ENCODE measurements at regions not wholly inside any gene's neighbourhood (a gene's known extent, or its start where the extent isn't known, plus 50 kb on each side); places are given as distances from the start of the nearest gene placed in this dataset.

DNA sequence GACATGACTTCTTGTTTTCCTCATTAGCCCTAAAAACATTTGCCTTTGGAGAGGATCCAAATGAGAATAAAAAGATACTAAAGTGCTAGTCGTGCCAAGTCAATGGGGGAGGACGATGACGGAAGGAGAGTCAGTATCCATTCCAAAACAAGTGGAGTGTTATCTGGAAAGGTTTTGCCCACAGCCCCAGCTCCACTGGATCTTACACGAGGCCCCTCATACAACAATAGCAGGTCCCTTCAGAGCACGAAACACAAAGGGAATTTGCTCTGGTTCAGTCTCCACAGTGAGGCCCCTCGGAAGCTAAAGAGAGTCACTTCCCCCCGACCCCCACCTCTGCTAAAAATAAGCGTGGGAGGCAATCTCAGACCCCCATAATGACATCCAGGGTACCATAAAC is 496.9 kb upstream of the ZFHX3 start:
- H3K27me3 Mint-ChIP-seq (ENCODE audit: low read depth) = peaks cover 55% of the 10 kb centered on the region
- no peak overlapping the region for H3K4me3 Mint-ChIP-seq
- H3K36me3 Mint-ChIP-seq (ENCODE audit: low read depth) = no peaks in the 10 kb centered on the region
- TF ChIP-seq, protein P1, sequence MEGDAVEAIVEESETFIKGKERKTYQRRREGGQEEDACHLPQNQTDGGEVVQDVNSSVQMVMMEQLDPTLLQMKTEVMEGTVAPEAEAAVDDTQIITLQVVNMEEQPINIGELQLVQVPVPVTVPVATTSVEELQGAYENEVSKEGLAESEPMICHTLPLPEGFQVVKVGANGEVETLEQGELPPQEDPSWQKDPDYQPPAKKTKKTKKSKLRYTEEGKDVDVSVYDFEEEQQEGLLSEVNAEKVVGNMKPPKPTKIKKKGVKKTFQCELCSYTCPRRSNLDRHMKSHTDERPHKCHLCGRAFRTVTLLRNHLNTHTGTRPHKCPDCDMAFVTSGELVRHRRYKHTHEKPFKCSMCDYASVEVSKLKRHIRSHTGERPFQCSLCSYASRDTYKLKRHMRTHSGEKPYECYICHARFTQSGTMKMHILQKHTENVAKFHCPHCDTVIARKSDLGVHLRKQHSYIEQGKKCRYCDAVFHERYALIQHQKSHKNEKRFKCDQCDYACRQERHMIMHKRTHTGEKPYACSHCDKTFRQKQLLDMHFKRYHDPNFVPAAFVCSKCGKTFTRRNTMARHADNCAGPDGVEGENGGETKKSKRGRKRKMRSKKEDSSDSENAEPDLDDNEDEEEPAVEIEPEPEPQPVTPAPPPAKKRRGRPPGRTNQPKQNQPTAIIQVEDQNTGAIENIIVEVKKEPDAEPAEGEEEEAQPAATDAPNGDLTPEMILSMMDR (IDR thresholded peaks at IDR 0.05; ENCODE audit: unreplicated experiment in 3 of 3) = no peak
- no peaks in the 10 kb centered on the region for H3K9me3 Mint-ChIP-seq
- peaks cover 58% of the 10 kb centered on the region for H3K4me1 Mint-ChIP-seq
- H3K27ac Mint-ChIP-seq = peak overlapping the region in 1 of 3 experiments; percentile 1

GRCh38 chr16:73543970-73544599 is 496.2 kb upstream of the ZFHX3 start:
- no peaks in the 10 kb centered on the region for H3K9me3 Mint-ChIP-seq

DNA sequence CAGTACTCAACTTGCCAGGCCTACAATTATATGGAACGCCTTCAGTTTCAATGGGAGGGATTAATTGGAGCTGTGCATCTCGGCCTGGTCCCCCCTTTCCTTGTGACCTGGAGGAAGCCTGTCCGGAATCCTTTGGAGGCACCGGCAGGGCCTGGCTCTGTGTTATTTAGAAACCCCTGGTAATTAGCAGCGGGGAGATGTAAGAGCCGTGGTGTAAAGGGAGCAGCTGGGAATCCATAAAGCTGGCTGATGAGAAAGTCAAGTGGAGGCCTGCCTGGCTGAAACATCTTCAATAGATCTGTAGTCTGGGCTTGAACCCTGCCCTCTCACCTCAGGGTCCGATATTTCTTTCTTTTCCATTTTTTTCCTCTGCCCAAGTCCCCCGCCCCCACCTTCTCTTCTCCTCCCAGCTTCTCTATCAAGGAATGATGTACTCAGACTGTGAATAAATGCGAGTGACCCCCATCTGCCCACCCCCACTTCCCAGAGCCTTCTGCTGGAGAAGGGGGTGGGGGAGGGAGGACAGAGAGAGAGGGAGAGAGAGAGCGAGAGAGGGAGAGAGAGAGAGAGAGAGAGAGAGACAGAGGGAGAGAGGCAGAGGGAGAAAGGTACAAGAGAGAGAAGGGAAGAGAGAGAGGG is 495.5 kb upstream of the ZFHX3 start:
- Mint-ChIP-seq H3K4me1 (peaks cover 54% of the 10 kb centered on the region), H3K27ac (no peak overlapping the region), H3K9me3 (no peaks in the 10 kb centered on the region), H3K4me3 (no peak overlapping the region), H3K27me3 (ENCODE audit: low read depth) (peaks cover 49% of the 10 kb centered on the region), H3K36me3 (ENCODE audit: low read depth) (no peaks in the 10 kb centered on the region)
- TF ChIP-seq, protein P1 (IDR thresholded peaks at IDR 0.05; ENCODE audit: unreplicated experiment in 3 of 3) = no peak

More at GRCh38 chr16:73543970-73544599, 496.2 kb upstream of the ZFHX3 start:
- H3K4me3 Mint-ChIP-seq = peak overlapping the region in 2 of 3 experiments; percentile 3 to 34
- peaks cover 49% of the 10 kb centered on the region for H3K27me3 Mint-ChIP-seq (ENCODE audit: low read depth)
- TF ChIP-seq, protein P1 (IDR thresholded peaks at IDR 0.05; ENCODE audit: unreplicated experiment in 3 of 3) = no peak
- H3K4me1 Mint-ChIP-seq = peaks cover 54% of the 10 kb centered on the region
- peak overlapping the region in 1 of 3 experiments; percentile 6 for H3K27ac Mint-ChIP-seq
- no peaks in the 10 kb centered on the region for H3K36me3 Mint-ChIP-seq (ENCODE audit: low read depth)

GRCh38 chr16:73542885-73543284 is 495.0 kb upstream of the ZFHX3 start:
- H3K4me1 Mint-ChIP-seq = peaks cover 51% of the 10 kb centered on the region
- TF ChIP-seq, protein P1 (IDR thresholded peaks at IDR 0.05; ENCODE audit: unreplicated experiment in 3 of 3) = no peak
- H3K36me3 Mint-ChIP-seq (ENCODE audit: low read depth) = no peaks in the 10 kb centered on the region
- H3K9me3 Mint-ChIP-seq = no peaks in the 10 kb centered on the region
- no peak overlapping the region for H3K27ac Mint-ChIP-seq
- no peak overlapping the region for H3K4me3 Mint-ChIP-seq
- peaks cover 47% of the 10 kb centered on the region for H3K27me3 Mint-ChIP-seq (ENCODE audit: low read depth)

DNA sequence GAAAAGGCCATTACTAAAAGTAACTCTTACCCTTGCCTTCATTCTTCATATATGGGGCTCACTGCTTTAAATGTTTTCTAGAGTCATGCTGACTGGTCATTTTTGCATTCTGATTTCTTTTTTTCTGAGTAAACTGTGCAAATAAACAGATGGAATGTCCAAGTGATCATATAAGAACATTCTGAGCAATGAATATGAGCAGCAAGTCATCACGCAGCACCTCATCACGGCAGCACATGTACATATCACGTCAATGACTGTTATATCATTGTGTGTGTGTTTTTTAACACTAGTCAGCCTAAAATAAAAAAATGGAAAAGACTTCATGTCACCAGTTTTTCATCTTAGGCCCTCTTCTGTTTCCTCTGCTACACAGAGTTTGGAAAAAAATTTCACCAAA is 490.0 kb upstream of the ZFHX3 start:
- peaks cover 16% of the 10 kb centered on the region for H3K27me3 Mint-ChIP-seq (ENCODE audit: low read depth)
- TF ChIP-seq, protein P1 (IDR thresholded peaks at IDR 0.05; ENCODE audit: unreplicated experiment in 3 of 3) = no peak
- H3K4me1 Mint-ChIP-seq = peaks cover 11% of the 10 kb centered on the region
- no peak overlapping the region for H3K4me3 Mint-ChIP-seq
- H3K9me3 Mint-ChIP-seq = peaks cover 17% of the 10 kb centered on the region
- H3K27ac Mint-ChIP-seq = no peak overlapping the region
- no peaks in the 10 kb centered on the region for H3K36me3 Mint-ChIP-seq (ENCODE audit: low read depth)

GRCh38 chr16:73536931-73537330 is 489.0 kb upstream of the ZFHX3 start:
- H3K27me3 Mint-ChIP-seq (ENCODE audit: low read depth) = peaks cover 12% of the 10 kb centered on the region
- peaks cover 22% of the 10 kb centered on the region for H3K9me3 Mint-ChIP-seq
- TF ChIP-seq, protein P1 (IDR thresholded peaks at IDR 0.05; ENCODE audit: unreplicated experiment in 3 of 3) = no peak
- peaks cover 6% of the 10 kb centered on the region for H3K4me1 Mint-ChIP-seq
- no peak overlapping the region for H3K4me3 Mint-ChIP-seq
- no peak overlapping the region for H3K27ac Mint-ChIP-seq
- no peaks in the 10 kb centered on the region for H3K36me3 Mint-ChIP-seq (ENCODE audit: low read depth)

Measured in nephron (organoid).